MCF 10A (cell line): ENCODE measurements at regions not wholly inside any gene's neighbourhood (a gene's known extent, or its start where the extent isn't known, plus 50 kb on each side); places are given as distances from the start of the nearest gene placed in this dataset.

ENCODE experiments used
- BruUV-seq: library from RNA; stranded (reverse); fragments of 400-500 nt; replicated peaks from 2 replicates; lab custom pipeline; 2021; lab: Mats Ljungman, UMichigan
- CTCF ChIA-PET: fragments of 300-600 bp; sonication (Branson Sonifier 250); formaldehyde crosslinking; extraction: SDS; loops from one replicate; lab custom pipeline; 2021; ENCODE audit warnings: antibody characterized with exemption, inconsistent platforms; lab: Yijun Ruan, JAX
- POLR2A ChIA-PET: fragments of 300-600, 350-650 bp; sonication (Branson Sonifier 250); formaldehyde crosslinking; extraction: SDS; loops from one replicate; lab custom pipeline; 2020; ENCODE audit warnings: antibody characterized with exemption, inconsistent platforms; lab: Yijun Ruan, JAX
- DNase-seq: peaks from one replicate; pipeline ENCODE4 v3.0.0-alpha.2; 2018; ENCODE audit not compliant: unreplicated experiment
- H3K27ac Mint-ChIP-seq: one replicate; pipeline ENCODE4 v1.8.0; 2022; ENCODE audit warnings: mild to moderate bottlenecking, low read depth, mixed read lengths; ENCODE audit not compliant: unreplicated experiment
- H3K27me3 Mint-ChIP-seq: one replicate; pipeline ENCODE4 v1.8.0; 2022; ENCODE audit warnings: mixed read lengths; ENCODE audit not compliant: insufficient read depth, unreplicated experiment
- H3K36me3 Mint-ChIP-seq: one replicate; pipeline ENCODE4 v1.8.0; 2022; ENCODE audit warnings: mild to moderate bottlenecking, moderate library complexity, mixed read lengths; ENCODE audit not compliant: insufficient read depth, unreplicated experiment
- H3K4me1 Mint-ChIP-seq: one replicate; pipeline ENCODE4 v1.8.0; 2022; ENCODE audit warnings: mixed read lengths; ENCODE audit not compliant: insufficient read depth, unreplicated experiment
- H3K4me3 Mint-ChIP-seq: one replicate; pipeline ENCODE4 v1.8.0; 2022; ENCODE audit warnings: mild to moderate bottlenecking, moderate library complexity, mixed read lengths; ENCODE audit not compliant: unreplicated experiment
- H3K9me3 Mint-ChIP-seq: one replicate; pipeline ENCODE4 v1.8.0; 2022; ENCODE audit warnings: mixed read lengths; ENCODE audit not compliant: unreplicated experiment
- CTCF ChIP-seq: fragments of 200-600 bp; IDR thresholded peaks from one replicate; pipeline ENCODE4 v1.8.0; 2022; ENCODE audit warnings: antibody characterized with exemption, mild to moderate bottlenecking; ENCODE audit not compliant: unreplicated experiment
- intact Hi-C: fragments of 100-400 bp; cut with micrococcal nuclease; formaldehyde crosslinking; loops from 2 replicates; pipeline ENCODE4 v1.14.1; 2022

GRCh38 chr18:60543646-60544045 lies 171.1 kb upstream of the MC4R start:
- BruUV-seq: no TSS peak
- ChIA-PET POLR2A (no interaction called here), CTCF (interaction anchor here (0.6 kb wide), 1 partner anchor 498 kb away, joined by 3 read pairs; no protein-coding TSS in a partner anchor)
- no peaks in the 10 kb centered on the region for H3K9me3 Mint-ChIP-seq
- no peak overlapping the region for H3K4me3 Mint-ChIP-seq
- intact Hi-C loops: no loop called here
- H3K27me3 Mint-ChIP-seq: peaks cover 80% of the 10 kb centered on the region
- TF ChIP-seq CTCF: no peak
- DNase-seq: no peak
- no peaks in the 10 kb centered on the region for H3K36me3 Mint-ChIP-seq
- H3K4me1 Mint-ChIP-seq: no peaks in the 10 kb centered on the region
- no peak overlapping the region for H3K27ac Mint-ChIP-seq

GRCh38 chr18:60549338-60549960 lies 176.9 kb upstream of the MC4R start:
- DNase-seq: peak; percentile 53
- no peaks in the 10 kb centered on the region for H3K4me1 Mint-ChIP-seq
- intact Hi-C loops: loop anchor here (1.0 to 2.0 kb wide), 3 partner anchors 553 to 712 kb away; no protein-coding TSS in a partner anchor
- ChIA-PET CTCF (interaction anchor here (0.5 to 3.3 kb wide), 18 partner anchors 13 to 1090 kb away, joined by 3 to 42 read pairs (median 3); no protein-coding TSS in a partner anchor), POLR2A (interaction anchor here (0.8 to 1.3 kb wide), 2 partner anchors 562 to 714 kb away, joined by 3 to 5 read pairs; no protein-coding TSS in a partner anchor)
- BruUV-seq: no TSS peak
- no peaks in the 10 kb centered on the region for H3K36me3 Mint-ChIP-seq
- H3K27me3 Mint-ChIP-seq: peaks cover 58% of the 10 kb centered on the region
- H3K27ac Mint-ChIP-seq: no peak overlapping the region
- no peak overlapping the region for H3K4me3 Mint-ChIP-seq
- no peaks in the 10 kb centered on the region for H3K9me3 Mint-ChIP-seq
- TF ChIP-seq CTCF: peak; percentile 64

- Mint-ChIP-seq H3K27me3 (peaks cover 73% of the 10 kb centered on the region), H3K4me3 (no peak overlapping the region), H3K27ac (no peak overlapping the region), H3K36me3 (no peaks in the 10 kb centered on the region), H3K9me3 (no peaks in the 10 kb centered on the region), H3K4me1 (no peaks in the 10 kb centered on the region)
- no peak for TF ChIP-seq CTCF
- intact Hi-C loops: no loop called here
- DNase-seq: no peak
- ChIA-PET CTCF (interaction anchor here (0.9 to 3.4 kb wide), 3 partner anchors 19 to 771 kb away, joined by 3 to 21 read pairs (median 4); no protein-coding TSS in a partner anchor), POLR2A (no interaction called here)
- BruUV-seq: no TSS peak
These were observed 180.4 kb upstream of the MC4R start for GRCh38 chr18:60552948-60553347.

- intact Hi-C loops: no loop called here
- Mint-ChIP-seq H3K9me3 (no peaks in the 10 kb centered on the region), H3K27me3 (peaks cover 77% of the 10 kb centered on the region), H3K36me3 (no peaks in the 10 kb centered on the region), H3K4me3 (no peak overlapping the region), H3K27ac (no peak overlapping the region), H3K4me1 (no peaks in the 10 kb centered on the region)
- no TSS peak for BruUV-seq
- POLR2A ChIA-PET: no interaction called here
- CTCF ChIA-PET: interaction anchor here (1.0 kb wide), 1 partner anchor 559 kb away, joined by 3 read pairs; no protein-coding TSS in a partner anchor
- DNase-seq: no peak
- TF ChIP-seq CTCF: no peak
These were observed 182.4 kb upstream of the MC4R start for GRCh38 chr18:60554967-60555366.
